Left forelimb (tissue), 1 donor: ENCODE measurements at regions not wholly inside any gene's neighbourhood (a gene's known extent, or its start where the extent isn't known, plus 50 kb on each side); places are given as distances from the start of the nearest gene placed in this dataset.

Source experiments
- DNase-seq: peaks from one replicate; pipeline ENCODE4 v3.0.0-alpha.2; 2018; ENCODE audit warnings: low spot score

- no peak for DNase-seq
Measured at GRCh38 chr15:46416544-46416943, 781.7 kb downstream of the SQOR start.

DNA sequence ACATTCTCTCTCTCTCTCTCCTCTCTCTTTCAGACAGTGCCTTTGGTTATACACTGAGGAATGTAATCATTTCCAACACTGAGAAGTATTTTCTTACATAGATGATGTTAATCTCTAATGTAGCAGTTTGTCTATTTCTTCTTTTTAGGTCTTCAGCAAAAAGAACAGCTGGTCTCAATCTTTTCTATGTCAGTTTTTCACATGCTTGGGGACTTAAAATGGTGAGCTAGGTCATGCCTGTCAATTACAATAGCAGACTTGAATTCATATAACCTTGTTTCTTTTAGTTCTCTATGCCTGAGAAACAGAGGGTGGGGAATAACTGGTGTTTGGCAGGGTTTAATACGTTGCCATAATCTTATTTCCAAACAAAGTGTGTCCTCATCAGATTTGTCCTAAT, 786.2 kb downstream of the SQOR start:
- DNase-seq, result no peak

GRCh38 chr15:46441294-46442062, 806.6 kb downstream of the SQOR start:
- no peak for DNase-seq

DNA sequence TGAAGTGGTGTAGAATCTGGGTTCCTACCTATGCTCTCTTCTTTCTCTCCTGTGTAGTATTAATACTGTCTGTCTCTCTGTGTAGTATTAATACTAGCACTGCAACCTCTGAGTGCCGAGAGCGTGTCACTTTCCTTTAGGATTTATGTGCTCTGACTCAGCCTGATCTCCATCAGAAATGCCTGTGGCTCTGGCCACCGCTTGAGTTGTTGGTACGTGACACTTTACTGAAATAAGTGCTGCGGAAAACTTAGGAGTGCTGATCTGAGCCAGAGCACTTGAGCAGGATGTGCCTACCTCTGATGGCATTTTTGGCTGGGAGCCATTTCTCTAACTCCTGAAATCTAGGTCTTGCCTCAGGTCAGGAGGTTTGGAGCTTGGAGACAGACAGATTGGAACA, 807.4 kb downstream of the SQOR start:
- no peak for DNase-seq

GRCh38 chr15:46442901-46443590, 808.2 kb downstream of the SQOR start:
- no peak for DNase-seq

DNA sequence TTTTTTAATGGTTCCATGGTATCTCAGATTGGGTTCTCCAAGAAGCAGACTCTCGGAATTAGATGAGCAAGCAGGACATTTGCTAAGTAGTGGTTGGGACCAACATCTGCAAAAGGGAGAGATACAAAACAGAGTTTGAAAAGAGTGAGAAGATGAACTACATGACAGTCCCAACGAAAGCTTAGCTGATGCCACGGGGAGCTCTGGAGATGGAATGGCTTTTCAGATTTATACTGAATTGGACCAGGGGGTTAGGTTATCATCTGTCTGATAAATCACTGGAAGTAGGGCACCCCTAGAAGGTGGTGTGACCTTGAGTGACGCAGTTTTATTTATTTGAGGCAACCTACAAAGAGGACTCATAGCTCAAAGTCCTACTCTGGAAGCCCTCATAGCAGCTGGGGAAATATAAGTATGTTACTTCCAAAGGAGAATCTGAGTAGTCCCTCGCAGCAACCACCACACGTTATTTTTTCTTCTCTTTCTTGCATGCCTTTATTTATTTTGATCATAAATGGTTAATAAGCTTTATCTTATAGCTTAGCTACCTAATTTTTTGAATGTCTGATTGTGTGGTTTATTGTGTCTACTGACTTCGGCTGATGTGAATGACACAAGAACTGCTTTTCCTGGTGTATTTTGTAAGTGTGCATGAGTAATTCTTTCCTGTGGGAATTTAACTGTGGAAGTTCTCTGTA, 815.4 kb downstream of the SQOR start:
- no peak for DNase-seq

- DNase-seq, result no peak
Measured at GRCh38 chr15:46450810-46451182, 816.0 kb downstream of the SQOR start.

DNA sequence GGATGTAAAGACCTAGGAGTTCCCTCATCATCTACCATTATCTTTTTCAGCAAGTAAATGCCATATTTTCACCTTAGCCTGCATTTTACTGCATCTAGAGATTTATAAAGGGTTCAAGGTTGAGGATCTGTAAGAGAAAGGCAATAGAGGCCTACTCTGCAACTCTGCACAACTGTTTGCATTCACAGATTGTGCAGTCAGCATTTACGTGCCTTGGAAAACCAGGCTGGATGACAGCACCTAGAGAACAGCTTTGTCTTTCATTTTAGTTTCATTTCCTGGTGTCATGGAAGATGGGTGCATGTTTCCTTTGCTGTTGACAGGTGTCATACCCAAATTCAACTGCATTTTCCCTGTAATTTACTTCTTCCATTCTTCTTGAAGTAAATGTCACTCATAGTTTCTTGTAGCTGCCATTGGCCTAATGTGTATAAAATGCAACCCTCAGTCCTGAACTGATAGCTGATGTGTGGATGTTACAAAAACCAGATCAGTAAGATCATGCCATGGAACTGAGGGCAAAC, 817.5 kb downstream of the SQOR start:
- no peak for DNase-seq

DNA sequence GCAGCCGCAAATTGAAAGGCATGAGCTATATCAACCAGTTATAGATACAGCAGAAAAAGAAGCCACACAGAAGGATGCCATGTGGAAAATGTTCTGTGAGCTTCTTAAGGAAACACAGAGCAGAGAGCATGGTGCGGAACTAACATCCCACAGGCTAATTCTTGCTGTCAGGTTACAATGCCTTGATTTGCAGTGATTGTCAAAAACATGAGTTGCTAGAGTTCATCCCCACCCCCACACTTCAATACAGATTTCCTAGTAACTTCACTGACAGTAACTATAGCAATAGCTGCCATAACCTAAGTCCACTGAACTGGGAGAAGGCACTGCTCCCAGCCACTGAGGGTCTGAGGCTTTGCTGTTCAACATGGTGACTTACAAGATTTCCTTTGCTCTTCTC, 821.6 kb downstream of the SQOR start:
- DNase-seq, result no peak

GRCh38 chr15:46460431-46461094, 825.7 kb downstream of the SQOR start:
- DNase-seq, result no peak

DNA sequence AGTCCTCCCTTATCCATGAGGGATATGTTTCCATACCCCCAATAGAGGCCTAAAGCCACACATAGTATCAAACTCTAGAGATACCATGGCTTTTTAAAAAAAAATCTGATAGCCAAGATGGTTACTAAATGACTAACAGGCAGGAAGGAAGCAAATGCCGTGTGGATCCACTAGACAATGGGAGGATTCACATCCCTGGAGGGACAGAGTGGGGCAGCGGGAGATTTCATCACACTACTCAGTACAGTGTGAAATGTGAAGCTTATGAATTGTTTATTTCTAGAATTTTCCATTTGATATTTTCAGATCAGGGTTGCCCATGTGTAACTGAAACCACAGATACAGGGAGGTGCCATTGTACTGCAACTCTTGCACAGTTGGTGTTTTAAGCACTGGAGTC, 826.6 kb downstream of the SQOR start:
- DNase-seq, result no peak

DNA sequence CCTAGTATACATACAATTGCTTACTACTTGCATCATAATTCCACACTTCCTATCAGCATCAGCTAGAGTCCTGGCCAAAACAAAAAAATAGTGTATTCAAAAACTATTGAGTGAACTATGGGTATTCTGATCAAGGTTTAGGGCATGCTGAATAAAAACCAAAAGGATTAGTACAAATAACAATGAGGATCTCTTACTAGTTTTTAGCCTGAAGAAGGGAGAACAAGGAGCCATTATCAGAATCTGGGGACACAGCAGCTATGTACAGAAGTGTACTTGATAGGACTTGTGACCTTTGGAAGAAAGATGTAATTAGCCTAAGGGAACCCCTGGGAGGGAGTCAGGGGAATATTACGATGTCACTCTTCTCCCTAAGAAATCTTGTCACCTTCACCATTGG, 832.2 kb downstream of the SQOR start:
- no peak for DNase-seq

DNA sequence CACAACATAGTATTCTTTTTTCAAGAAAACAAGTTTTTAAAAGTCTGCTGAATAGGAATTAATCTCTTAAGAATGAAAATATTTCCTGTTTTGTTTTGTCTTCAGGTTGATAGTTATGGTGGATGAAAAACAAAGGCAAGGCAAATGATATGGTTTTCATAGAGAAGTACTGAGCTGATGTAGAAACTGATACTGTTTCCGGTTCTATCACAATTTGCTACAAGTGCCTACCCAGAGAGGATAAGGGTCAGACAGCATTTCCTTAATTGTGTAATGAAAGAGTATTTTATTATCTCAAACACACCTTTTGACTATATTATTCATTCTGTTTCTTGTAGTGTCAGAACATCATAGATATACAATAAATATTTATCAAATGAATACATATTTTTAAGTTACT, 836.3 kb downstream of the SQOR start:
- DNase-seq, result no peak

- DNase-seq, result no peak
Measured at GRCh38 chr15:46489276-46489675, 854.4 kb downstream of the SQOR start.

DNA sequence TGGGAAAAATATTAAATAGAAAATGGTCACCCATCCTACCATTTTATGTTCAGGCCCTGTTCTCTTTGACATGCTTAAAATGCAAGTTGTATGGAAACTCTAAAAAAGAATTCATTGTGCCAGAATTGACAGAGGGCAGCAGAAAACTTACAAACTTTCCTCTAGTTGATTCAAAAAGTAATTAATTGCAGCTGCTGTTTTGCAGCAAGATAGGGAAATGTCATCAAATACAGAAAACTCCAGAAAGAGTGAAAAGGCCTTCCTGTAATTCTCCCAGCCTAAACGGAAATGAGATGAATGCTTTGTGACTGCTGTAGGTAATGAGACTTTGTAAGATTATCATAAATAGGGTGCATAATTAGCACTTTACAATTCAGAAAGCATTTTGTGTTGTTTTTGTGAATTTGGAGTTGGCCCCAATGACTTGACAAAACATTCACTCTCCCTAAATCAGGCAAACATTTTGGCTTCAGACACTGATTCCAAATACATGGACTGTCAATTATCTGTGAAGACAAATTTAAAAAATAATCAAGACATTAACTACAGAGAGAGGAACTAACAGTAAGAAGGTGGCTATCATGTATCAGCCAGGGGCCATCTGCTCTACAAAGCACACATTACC, 861.8 kb downstream of the SQOR start:
- no peak for DNase-seq

- DNase-seq, result no peak
Measured at GRCh38 chr15:46502667-46503066, 867.8 kb downstream of the SQOR start.

DNA sequence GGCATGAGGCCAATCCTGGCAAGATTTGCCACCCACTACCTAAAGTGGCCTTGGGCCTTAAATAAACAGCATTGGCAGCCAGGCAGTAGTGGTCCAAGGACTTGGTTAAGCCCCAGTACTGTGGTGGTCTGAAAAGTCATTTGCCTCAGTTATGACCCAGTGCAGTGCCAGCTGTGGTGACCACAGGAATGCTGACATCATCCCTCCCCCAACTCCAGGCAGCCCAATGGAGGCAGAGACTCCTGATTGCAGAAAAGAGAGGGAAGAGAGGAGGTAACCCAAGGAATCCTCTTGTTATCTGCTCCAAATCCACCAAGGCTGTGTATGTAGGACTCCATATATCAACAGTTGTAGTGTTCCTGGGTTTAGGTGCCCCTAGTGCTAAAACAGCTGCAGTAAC, 883.6 kb downstream of the SQOR start:
- no peak for DNase-seq

- DNase-seq, result no peak
Measured at GRCh38 chr15:46523701-46524100, 888.9 kb downstream of the SQOR start.

DNA sequence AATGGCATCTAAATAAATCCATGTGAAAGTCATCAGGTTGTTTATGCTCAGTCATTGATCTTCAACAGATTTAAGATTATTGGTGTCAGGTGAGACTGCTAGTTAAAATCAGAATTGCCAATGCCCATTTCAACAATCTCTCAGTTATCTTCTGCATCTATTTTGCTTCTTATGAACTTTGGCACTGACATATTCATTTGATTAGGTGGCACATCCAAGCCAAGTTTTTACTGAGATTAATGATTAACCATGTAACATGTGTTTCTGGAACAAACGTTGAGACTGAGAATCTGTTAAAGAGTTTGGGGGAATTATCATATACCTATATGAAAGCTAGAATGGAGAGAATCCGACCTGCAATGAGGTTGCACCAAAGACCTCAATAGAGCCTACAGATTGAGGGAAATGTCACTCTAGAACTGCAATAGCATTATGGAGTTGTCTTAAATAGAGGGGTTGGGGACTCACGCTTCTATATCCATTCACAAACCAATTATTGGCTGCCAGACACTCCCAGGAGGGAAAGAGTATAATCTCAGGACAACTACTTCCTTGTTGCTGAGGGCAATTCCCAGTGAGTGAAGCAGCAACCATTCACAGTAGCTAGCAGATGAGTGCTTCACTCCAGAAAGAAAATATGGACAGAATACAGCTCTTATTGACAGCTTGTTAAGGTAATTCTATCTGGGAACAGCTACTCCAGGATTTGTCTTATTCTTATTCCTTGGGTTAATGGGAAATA, 891.3 kb downstream of the SQOR start:
- no peak for DNase-seq

DNA sequence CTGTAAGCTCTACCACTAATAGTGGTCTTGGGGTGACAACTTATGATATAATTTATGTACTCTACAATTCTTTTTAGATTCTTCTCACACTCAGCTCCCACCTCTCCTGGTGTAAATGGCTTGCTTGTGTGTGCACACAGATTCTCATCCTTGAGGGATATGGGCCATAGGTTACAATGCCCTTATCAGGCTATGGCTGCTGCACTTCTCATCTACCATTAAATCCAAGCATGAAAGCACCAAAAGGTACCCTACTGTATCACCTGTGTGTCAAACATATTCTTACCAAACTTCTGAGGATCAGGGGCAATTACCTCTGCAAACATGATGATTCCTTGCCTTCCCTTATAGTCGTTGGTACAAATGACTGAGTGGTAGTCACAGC, 891.9 kb downstream of the SQOR start:
- DNase-seq, result no peak

DNA sequence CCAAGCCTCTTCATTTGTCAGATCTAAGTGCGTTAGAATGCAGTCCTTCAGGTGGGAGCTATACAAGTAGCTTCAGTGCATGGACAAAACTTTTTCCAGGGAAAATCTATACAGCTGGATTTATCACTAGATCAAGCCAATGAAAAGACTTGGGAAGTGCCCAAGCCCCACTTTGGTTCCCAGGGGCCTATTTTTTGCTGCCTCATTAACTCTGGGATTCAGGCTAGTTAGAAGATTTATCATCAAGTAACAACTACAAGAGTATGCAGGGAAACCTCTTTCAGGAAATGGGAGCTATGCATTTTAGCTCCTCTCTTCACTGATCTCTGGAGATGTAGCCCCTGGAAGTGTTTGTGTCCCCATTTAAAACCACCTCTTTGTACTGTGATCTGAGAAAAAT, 908.8 kb downstream of the SQOR start:
- no peak for DNase-seq
